Umbilical cord (tissue), 1 donor: ENCODE measurements at regions not wholly inside any gene's neighbourhood (a gene's known extent, or its start where the extent isn't known, plus 50 kb on each side); places are given as distances from the start of the nearest gene placed in this dataset.
A peak's percentile ranks its signal among the peaks of the same experiment; 100 is the strongest.
"Not testable (repeated sequence)": the region's sequence is repeated elsewhere in the genome, so short reads cannot be mapped to it uniquely, and the experiment has no call there.

Source experiments
- DNase-seq: peaks from one replicate; pipeline ENCODE4 v3.0.0-alpha.2; 2015; ENCODE audit warnings: low spot score

DNA sequence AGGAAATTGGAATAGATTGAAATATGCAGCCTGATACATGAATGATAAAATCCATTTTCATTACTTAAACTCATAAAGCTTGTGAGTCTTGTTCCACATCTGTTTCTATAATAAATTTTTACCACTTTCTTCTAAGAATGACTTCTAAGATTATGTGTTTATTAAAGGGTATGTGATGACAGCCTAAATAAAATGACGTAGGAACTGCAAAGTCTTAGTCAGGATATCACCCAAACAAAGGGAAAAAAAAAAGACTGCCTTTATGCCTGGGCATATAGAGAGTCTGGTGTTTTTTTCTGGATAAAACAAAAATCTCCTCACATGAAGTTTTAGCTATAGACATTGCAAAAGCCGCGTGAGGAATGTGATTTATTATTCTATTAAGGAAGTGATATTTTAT is 844.0 kb downstream of the DIPK2A start:
- peak; percentile 31 for DNase-seq

DNA sequence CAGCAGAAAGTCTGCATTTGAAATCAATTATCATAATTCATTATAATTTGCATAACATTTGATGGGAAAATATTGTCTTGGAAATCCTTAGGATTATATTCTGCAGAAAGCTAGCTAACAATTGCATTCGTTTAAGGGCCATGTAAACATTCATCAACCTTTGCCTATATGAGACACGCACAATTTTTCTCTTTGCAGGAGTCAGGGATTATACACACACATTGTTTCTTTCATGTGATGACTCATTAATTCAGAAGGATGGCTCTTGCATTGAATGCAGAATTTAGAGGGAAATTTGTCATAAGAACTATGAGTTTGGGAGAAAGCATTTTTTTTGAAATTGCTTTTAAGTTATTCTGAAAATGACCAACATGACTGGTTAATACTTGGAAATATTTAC is 844.7 kb downstream of the DIPK2A start:
- peak; percentile 32 for DNase-seq

DNA sequence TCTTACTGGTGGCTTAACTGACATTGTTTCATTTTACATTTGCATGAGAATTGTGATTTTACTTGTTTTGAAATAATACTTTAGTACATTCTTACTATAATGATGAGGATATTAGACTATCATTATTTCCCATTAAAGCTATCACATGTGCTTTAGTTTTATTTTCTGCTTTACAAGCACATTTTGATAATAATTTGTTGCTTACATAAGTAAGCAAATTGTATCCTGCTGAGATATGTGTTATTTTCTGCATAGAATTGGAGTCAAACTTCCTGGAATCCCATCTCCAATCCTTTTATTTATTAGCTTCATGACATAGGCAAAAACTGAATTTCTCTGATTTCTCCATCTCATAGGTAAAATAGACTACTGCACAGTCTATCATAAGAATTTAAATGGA is 847.4 kb downstream of the DIPK2A start:
- DNase-seq, result no peak

DNA sequence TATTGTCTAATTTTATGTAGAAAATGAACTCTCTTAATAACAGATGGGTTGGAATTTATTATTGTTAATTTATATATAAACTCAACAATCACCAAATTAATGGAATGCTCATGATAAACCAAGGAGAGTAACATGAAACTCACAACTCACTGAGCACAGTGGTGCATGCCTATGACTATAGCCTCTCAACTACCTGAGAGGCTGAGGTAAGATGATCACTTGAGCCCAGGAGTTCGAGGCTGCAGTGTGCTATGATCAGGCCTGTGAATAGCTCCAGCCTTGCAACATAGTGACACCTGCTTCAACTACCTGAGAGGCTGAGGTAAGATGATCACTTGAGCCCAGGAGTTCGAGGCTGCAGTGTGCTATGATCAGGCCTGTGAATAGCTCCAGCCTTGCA is 848.6 kb downstream of the DIPK2A start:
- not testable (repeated sequence) for DNase-seq

DNA sequence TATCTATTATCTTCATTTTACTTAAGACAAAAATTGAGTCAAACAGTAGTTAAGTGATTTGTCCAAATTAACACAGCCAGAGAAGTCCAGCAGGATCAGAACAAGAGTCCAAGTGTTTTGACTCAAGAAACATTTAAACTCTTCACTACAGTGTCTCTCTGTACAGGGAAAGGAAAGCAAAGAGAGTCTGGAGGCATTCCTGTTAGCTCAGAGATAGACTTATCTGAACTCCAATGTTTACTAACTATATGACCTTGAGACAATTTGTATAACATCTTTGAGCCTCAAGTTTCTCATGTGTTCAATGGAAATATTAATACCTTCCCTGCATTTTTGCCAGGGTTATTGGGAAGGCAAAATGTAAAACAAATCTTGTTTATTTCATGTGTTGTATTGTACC is 849.1 kb downstream of the DIPK2A start:
- no peak for DNase-seq

DNA sequence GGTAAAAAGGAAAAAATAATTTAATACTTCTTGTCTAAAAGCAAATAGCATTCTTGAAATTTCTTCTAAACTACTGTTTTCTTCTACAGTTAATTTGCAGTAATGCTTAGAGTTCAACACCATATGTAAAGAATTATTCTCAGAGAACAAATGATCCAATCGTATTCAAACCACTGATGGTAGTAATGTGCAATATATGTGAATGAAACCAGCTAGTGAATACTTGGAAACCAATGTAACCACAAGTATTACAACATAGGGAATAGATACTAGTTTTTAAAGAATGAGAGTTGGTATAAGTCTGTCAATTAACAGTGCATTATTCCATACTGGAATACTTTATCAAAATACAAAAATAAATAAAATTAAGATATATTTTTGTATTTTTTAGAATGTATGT is 850.0 kb downstream of the DIPK2A start:
- DNase-seq, result no peak

DNA sequence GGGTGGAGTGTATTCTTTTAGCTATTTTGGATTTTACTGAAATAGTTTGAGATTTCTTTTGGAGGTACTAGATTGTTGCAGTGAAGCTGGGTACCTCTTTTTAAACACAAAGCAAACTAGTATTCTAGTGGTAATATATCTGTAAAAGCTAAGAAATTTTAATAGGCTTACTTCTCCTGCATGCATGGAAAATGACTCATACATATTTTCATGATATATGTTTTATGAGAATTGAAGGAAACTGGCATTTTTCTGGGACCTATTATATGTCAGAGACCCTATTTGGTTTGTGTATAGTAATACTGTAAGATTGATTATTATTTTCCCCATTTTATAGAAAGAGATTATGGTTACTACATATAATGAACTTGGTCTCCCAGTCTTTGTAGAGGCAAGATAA is 851.0 kb downstream of the DIPK2A start:
- DNase-seq, result no peak

DNA sequence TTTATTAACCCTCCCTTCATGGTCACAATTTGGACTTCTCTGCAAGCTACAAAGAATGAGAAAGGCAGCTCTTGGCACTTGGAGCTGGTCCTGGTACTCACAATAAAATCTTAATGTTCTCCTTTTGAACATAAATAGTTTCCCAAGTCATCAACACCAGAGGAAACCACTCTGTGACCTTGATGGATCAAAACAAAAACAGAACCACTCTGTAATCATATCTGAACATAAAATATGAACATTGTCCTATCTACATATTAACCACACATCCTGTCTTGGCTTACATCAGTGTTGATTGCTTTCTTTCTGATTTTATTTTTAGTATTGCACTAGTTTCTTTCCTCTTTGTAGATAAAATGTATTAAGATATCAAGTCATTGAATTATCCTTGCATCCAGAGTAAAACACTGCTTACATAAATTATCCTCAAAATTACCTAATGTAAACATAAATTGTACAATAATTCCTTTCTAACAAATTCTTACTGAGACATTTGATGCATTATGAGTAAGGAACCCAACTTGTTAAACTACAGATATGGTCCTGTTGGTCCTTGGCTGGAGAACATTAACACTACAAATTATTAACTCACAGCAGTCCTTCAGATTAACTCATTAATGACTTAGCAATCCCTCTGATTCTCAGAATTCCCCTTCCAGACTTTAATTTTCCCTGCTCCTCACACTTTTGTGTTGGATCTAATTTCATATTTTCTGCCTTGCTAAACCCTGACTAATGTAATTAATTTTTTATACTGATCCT is 860.5 kb downstream of the DIPK2A start:
- DNase-seq, result no peak

DNA sequence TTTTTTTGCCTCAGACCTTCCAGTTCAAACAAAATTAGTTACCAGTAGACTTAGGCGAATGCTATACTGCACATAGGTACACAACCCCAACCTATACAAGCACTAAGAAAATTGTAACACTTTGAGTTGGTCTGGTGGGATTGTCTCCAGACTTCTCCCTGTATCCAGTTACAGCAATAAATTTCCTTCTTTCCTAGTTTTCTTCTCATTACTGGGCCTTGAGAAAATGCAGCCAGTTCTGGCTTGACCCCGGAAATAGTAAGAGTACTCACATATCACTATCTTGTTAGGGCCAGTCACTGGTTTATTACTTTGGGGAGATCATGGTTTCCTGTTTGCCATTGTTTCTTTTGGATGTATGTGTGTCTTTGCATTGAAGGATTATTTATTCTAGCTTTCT is 868.4 kb downstream of the DIPK2A start:
- DNase-seq, result no peak

DNA sequence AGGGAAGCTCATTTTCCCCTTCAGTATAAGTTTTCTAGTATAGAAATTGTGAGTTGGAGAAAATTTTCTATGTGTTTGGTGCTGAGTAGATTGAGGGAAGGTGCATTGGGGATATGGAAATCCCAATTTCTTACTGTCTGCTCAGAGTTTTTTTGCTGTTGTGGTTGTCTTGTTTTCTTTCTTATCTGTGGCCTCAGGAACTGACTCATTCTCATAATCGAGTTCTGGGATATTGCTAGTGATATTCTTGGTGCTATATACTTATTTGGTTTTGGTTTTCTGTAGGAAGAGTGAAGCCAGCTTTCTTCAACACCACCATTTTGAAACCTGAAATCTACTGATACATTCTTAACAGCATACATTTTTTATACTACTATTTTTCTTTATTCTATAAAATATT is 869.2 kb downstream of the DIPK2A start:
- DNase-seq, result no peak

DNA sequence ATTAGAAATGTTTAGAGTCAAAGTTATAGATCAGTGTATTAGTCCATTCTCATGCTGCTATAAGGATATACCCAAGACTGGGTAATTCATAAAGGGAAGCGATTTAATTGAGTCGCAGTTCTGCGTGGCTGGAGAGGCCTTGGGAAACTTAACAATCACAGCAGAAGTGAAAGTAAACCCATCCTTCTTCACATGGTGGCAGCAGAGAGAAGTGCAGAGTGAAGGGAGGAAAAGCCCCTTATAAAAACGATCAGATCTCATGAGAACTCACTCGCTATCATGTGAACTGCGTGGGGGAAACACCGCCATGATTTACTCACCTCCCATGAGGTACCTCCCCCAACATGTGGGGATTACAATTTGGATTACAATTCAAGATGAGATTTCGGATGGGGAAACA is 871.5 kb downstream of the DIPK2A start:
- DNase-seq, result no peak

DNA sequence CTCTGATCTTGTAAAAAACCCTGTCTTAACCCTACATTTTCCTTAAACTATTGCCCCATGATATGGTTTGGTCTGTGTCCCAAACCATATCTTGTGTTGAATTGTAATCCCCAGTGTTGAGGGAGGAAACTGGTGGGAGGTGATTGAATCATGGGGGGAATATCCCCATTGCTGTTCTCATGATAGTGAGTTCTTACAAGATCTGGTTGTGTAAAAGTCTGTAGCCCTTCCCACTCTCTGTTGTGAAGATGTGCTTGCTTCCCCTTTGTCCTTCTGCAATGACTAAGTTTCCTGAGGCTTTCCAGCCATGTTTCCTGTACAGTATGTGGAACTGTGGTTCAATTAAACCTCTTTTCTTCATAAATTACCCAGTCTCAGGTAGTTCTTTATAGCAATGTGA is 881.4 kb downstream of the DIPK2A start:
- no peak for DNase-seq

DNA sequence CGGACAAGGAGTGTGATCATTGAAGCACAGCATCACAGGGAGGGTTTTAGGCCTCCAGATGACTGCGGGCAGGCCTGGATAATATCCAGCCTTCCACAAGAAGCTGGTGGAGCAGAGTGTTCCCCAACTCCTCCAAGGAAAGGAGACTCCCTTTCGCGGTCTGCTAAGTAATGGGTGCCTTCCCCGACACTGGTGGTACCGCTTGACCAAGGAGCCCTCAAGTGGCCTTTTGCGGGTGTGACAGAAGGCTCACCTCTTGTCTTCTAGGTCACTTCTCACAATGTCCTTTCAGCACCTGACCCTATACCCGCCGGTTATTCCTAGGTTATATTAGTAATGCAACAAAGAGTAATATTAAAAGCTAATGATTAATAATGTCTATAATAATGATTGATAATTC is 882.4 kb downstream of the DIPK2A start:
- not testable (repeated sequence) for DNase-seq

DNA sequence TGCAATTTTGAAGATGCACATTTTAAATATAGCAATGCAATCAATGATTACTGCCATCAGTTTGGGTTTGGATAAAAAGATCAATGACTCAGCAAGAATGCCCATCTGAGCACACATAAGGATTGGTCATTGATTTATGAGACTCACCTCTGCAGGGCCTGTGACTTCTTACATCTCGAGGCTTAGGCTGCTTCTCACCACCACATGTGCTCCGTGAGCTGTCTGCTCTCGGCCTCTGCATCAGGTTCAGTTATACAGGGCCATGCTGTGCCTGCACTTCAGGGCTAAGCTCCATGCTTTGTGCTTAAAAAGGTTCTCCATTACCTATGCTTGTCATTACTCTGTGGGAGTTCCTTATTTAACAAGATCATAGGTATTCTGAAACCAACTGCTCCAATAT is 887.5 kb downstream of the DIPK2A start:
- DNase-seq, result no peak

DNA sequence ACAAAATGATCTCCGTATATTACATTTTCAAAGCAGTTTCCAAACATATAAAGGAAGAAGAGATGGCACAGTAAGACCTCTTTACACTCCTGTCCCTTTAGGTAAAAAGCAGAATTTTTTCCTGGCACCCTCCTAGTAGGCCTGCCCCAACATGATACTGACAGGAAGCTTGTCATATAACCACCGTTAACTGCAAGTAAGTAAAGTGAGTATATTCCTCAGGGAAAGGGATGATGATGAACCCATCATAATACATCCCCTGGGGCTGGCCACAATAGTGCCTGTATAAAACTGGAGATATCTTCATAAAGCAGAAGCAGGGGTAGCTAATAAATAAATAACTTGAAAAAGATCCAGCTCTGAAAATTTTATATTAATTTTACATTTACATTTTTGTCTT is 893.0 kb downstream of the DIPK2A start:
- DNase-seq, result peak; percentile 31

DNA sequence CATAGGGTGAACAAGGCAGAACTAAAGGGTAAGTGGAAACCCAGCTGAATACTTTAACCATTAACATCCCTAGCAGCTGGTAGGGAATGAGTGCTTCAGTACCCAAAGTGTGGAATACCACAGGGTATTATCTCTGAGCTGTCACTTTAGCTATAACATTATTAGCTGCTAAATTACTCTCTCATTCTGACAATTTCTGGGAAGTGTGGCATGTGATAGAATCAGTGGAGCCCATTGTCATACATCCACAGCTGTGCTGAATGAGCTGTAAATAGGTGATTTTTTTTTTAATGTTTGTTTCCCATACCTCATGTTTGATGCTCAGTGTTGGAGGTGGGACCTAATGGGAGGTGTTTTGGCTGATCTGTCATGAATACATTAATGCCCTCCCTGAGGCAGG is 894.3 kb downstream of the DIPK2A start:
- no peak for DNase-seq

DNA sequence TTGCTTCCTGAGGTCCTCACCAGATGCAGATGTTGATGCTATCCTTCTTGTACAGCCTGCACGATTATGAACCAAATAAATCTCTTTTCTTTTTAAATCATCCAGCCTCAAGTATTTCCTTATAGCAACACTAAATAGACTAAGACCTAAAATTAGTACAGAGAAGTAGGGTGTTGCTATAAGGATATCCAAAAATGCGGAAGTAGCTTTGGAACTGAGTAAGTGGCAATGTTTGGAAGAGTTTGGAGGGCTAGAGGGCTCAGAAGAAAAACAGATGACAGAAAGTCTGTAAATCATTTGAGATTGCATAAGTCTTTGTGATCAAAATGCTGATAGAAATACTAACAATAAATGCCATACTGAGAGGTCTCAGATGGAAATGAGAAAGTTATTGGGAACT is 894.9 kb downstream of the DIPK2A start:
- peak; percentile 53 for DNase-seq

DNA sequence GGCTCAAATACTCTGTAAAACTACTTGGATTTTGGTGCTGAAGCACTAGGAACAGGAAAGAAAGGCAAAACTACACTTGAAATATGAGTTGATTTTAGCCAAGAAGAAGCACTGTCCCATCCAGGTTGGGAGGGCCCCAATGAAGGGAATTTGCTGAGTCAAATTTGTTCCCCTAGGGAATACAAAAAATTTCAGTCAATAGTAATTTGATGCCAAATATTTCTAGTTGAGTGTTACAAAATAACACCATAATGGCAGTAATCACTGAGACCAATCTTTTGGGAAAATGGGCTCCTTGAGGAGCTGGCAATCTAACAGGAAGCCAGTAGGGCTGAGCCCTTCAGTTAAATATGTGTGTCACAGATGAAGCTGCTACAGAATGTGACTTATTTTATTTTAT is 896.9 kb downstream of the DIPK2A start:
- no peak for DNase-seq

DNA sequence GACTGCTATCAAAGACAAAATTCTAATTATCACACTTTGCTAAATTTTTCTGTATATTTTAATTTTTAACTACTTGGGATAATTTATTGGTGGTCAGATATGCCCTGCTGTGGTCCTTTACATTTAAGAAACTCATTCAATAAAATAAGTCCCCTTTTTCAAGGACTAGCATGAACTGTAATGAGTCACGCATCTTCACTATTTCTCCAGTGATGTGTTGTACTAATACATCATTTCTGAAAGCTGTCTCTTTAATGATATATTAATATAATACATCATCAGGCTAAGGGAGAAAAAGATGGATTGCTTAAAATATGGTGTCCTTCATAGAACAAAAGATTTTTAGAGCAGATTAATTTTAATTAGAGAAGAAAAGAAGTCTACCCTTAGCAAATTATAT is 901.4 kb downstream of the DIPK2A start:
- no peak for DNase-seq

DNA sequence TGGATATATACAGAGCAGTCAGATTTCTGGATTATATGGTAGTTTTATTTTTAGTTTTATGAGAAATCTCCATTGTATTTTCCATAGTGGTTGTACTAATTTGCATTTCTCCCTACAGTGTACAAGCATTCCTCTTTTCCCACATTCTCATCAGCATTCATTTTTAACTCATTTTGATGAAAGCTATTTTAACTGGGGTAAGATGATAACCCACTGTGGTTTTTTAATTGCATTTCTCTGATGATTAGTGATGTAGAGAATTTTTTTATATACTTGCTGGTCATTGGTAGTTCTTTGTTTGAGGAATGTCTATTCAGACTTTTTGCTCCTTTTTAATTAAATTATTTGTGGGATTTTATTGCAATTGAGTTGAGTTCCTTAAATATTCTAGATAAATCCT is 903.6 kb downstream of the DIPK2A start:
- no peak for DNase-seq

DNA sequence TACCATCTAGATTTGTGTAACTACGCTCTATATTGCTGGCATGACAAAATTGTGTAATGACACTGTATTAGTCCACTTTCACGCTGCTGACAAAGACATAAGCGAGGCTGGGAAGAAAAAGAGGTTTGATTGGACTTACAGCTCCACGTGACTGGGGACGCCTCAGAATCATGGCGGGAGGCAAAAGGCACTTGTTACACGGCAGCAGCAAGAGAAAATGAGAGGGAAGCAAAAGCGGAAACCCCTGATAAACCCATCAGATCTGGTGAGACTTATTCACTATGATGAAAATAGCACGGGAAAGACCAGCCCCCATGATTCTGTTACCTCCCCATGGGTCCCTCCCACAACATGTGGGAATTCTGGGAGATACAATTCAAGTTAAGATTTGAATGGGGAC is 905.7 kb downstream of the DIPK2A start:
- DNase-seq, result no peak

DNA sequence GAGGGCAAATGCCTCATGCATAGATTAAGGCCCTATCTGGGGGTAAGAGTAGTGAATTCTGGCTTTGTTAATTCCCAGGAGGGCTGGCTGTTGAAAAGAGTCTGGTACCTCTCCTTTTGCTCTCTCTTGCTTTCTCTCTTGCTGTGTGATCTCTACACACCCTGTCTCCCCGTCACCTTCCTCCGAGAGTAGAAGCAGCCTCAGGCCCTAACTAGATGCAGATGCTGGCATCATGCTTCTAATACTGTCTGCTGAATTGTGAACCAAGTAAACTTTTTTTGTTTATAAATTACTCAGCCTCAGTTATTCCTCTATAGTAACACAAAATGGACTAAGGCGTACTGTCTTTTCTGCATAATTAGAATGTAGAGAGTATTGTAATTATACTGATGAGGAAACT is 908.1 kb downstream of the DIPK2A start:
- no peak for DNase-seq

DNA sequence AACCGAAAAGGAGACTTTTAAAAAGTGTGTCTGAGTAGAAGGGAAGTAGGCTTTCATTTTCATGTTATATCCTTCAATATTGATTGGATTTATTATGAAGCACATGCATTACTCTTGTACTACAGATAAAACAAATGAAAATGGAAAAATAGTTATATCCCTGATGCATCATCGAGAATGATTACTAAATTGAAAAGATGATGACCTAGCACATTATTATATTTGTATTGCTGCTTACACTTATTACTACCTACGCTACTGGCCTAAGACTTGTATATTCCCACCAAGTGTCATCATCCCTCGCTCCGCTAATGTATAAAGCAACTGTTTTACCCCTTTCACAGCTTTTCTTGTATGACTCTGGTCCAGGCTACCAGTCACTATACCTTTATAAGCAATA is 922.4 kb downstream of the DIPK2A start:
- DNase-seq, result no peak

DNA sequence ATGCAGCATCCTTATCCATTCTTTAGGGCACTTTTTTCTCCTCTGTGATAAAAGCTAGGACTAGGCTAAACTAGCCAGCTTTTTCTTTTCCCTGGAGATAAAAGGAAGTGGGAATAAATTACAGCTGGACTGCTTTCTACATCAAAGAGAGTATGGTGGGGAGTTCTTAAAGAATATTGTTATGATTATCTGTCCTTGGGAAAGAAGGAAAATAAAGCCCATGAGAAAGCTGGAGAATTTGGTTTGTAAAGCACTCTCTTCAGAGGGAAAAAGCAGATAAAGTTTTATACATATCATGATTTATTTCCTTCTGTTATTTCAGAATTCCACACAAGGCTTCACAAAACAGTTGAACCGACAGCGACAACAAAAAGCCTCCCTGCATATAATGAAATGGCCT is 923.0 kb downstream of the DIPK2A start:
- peak; percentile 91 for DNase-seq
